ENCODE measurements at regions not wholly inside any gene's neighbourhood (a gene's known extent, or its start where the extent isn't known, plus 50 kb on each side); places are given as distances from the start of the nearest gene placed in this dataset.

DNA sequence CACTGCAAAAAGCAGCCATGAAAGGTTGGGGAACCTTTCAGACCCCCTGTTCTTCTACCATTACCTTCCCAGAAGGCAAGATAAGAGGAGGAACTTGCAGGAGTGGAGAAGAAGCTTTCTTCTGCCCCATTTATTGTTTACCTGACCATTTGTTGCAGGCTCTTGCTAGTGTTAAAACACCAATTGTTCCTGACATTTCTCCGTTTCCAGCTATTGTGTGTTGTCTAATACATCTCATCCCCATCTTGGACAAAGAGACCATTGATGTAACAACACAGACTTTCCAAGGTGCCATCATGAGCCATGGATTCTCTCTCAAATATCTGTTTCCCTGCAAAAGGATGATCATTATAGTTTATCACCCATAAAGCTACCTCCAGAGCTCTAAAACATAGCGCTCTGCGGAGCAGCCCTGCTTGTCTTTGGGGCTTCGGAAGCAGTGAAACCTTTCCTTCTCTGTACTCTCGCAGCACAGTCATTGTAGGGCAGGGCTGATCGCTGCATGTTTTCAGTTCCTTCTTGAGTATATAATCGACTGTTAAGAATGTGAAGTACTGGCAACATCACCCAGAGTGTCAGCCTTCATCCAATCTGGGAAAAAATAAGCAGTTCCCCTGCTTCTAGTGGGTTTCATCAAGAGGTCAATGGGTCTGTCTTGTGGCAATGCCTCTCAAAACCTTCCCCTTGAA, 680.0 kb downstream of the SEMA5A start:
- no peak overlapping the region for H3K27ac Mint-ChIP-seq
- no peaks in the 10 kb centered on the region for H3K27me3 ChIP-seq (ENCODE audit: control insufficient read depth, insufficient read depth, low read length, poor library complexity, severe bottlenecking)
- no peaks in the 10 kb centered on the region for H3K9me3 ChIP-seq (ENCODE audit: control insufficient read depth, low read length)
- H3K9me3 Mint-ChIP-seq, result no peaks in the 10 kb centered on the region
- H3K36me3 ChIP-seq (ENCODE audit: control insufficient read depth, insufficient read depth, low read length), result no peaks in the 10 kb centered on the region
- no peaks in the 10 kb centered on the region for H3K27me3 Mint-ChIP-seq (ENCODE audit: insufficient read depth)
- no peaks in the 10 kb centered on the region for H3K4me1 ChIP-seq (ENCODE audit: control insufficient read depth, insufficient read depth, low read length)
- H3K9ac ChIP-seq (ENCODE audit: extremely low read depth, low read length, poor library complexity, severe bottlenecking), result no peak overlapping the region
- H3K36me3 Mint-ChIP-seq (ENCODE audit: low read depth), result no peaks in the 10 kb centered on the region
- no peak overlapping the region for H3K27ac ChIP-seq (ENCODE audit: low read depth, low read length)
- H3K4me3 Mint-ChIP-seq, result no peak overlapping the region
- no peak overlapping the region for H3K4me3 ChIP-seq (ENCODE audit: low read length)
- TF ChIP-seq, protein P1, sequence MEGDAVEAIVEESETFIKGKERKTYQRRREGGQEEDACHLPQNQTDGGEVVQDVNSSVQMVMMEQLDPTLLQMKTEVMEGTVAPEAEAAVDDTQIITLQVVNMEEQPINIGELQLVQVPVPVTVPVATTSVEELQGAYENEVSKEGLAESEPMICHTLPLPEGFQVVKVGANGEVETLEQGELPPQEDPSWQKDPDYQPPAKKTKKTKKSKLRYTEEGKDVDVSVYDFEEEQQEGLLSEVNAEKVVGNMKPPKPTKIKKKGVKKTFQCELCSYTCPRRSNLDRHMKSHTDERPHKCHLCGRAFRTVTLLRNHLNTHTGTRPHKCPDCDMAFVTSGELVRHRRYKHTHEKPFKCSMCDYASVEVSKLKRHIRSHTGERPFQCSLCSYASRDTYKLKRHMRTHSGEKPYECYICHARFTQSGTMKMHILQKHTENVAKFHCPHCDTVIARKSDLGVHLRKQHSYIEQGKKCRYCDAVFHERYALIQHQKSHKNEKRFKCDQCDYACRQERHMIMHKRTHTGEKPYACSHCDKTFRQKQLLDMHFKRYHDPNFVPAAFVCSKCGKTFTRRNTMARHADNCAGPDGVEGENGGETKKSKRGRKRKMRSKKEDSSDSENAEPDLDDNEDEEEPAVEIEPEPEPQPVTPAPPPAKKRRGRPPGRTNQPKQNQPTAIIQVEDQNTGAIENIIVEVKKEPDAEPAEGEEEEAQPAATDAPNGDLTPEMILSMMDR (conservative IDR thresholded peaks at IDR 0.05), result no peak
- WGBS, 2 experiments (ENCODE audit: insufficient coverage in 1 of 2, insufficient read length in 1 of 2), result 90 to 95% methylated on average over 7 of the region's 7 CpGs
- H3K4me1 Mint-ChIP-seq, result peaks cover 5% of the 10 kb centered on the region
- DNase-seq, result no peak

DNA sequence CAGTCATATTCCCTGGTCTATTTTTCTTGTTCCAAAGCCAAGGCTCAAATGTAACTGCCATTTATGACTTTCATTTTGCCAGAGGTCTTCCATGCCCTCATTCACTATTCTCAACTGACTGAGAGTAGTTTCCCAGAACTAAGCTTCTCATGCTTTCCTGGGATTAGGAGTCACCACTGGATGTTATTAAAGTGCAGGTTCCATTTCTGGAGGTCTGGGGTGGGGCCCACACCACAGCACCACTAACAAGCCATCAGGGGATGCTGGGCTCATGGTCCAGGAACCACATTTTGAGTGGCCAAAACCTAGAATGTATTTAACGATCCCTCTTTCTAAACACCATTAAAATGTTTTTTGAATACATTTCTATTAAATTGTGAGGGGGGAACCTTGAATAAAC, 677.6 kb downstream of the SEMA5A start:
- Histone ChIP-seq H3K36me3 (ENCODE audit: control insufficient read depth, insufficient read depth, low read length) (no peaks in the 10 kb centered on the region), H3K27me3 (ENCODE audit: control insufficient read depth, insufficient read depth, low read length, poor library complexity, severe bottlenecking) (no peaks in the 10 kb centered on the region), H3K9me3 (ENCODE audit: control insufficient read depth, low read length) (no peaks in the 10 kb centered on the region), H3K4me3 (ENCODE audit: low read length) (no peak overlapping the region), H3K27ac (ENCODE audit: low read depth, low read length) (no peak overlapping the region), H3K9ac (ENCODE audit: extremely low read depth, low read length, poor library complexity, severe bottlenecking) (no peak overlapping the region), H3K4me1 (ENCODE audit: control insufficient read depth, insufficient read depth, low read length) (no peaks in the 10 kb centered on the region)
- Mint-ChIP-seq H3K27me3 (ENCODE audit: insufficient read depth) (peaks cover 6% of the 10 kb centered on the region), H3K36me3 (ENCODE audit: low read depth) (no peaks in the 10 kb centered on the region), H3K9me3 (no peaks in the 10 kb centered on the region), H3K27ac (no peak overlapping the region), H3K4me1 (peaks cover 9% of the 10 kb centered on the region), H3K4me3 (no peak overlapping the region)
- TF ChIP-seq, protein P1 (conservative IDR thresholded peaks at IDR 0.05), result no peak
- WGBS, 2 experiments (ENCODE audit: insufficient coverage in 1 of 2, insufficient read length in 1 of 2), result no CpG with 5 or more reads among the region's 1 CpG
- DNase-seq, result no peak

DNA sequence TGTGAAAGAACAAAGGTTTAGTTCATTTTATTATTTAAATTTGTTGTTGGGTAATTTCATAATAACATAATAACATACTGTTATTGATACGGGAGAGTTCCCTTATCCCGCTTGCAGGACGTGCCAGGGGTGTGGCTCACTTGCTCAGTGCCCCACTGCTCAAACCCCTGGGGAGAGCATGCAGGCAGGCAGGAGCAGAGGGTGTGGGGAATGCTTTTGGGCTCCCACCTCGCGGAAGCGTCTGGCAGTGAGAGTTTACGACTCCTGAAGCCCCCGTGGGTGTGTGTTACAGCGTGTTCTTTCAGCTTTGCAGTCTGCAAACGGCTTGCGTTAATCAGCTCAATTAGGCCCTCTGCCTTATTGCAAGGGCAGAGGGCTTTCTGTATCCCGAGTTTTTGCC, 675.9 kb downstream of the SEMA5A start:
- TF ChIP-seq, protein P1 (conservative IDR thresholded peaks at IDR 0.05), result no peak
- Histone ChIP-seq H3K4me3 (ENCODE audit: low read length) (no peak overlapping the region), H3K4me1 (ENCODE audit: control insufficient read depth, insufficient read depth, low read length) (no peaks in the 10 kb centered on the region), H3K27ac (ENCODE audit: low read depth, low read length) (no peak overlapping the region), H3K27me3 (ENCODE audit: control insufficient read depth, insufficient read depth, low read length, poor library complexity, severe bottlenecking) (no peaks in the 10 kb centered on the region), H3K36me3 (ENCODE audit: control insufficient read depth, insufficient read depth, low read length) (no peaks in the 10 kb centered on the region), H3K9me3 (ENCODE audit: control insufficient read depth, low read length) (no peaks in the 10 kb centered on the region), H3K9ac (ENCODE audit: extremely low read depth, low read length, poor library complexity, severe bottlenecking) (no peak overlapping the region)
- H3K27ac Mint-ChIP-seq, result no peak overlapping the region
- no peaks in the 10 kb centered on the region for H3K36me3 Mint-ChIP-seq (ENCODE audit: low read depth)
- DNase-seq, result no peak
- H3K4me3 Mint-ChIP-seq, result no peak overlapping the region
- 80 to 83% methylated on average over 9 to 12 of the region's 12 CpGs for WGBS, 2 experiments (ENCODE audit: insufficient coverage in 1 of 2, insufficient read length in 1 of 2)
- H3K4me1 Mint-ChIP-seq, result peaks cover 9% of the 10 kb centered on the region
- no peaks in the 10 kb centered on the region for H3K9me3 Mint-ChIP-seq
- H3K27me3 Mint-ChIP-seq (ENCODE audit: insufficient read depth), result peaks cover 6% of the 10 kb centered on the region

Measured in endodermal cell (in vitro differentiated cells).